Endothelial cell of umbilical vein (primary cell): ENCODE measurements at regions not wholly inside any gene's neighbourhood (a gene's known extent, or its start where the extent isn't known, plus 50 kb on each side); places are given as distances from the start of the nearest gene placed in this dataset.

Experiments
- EZH2 ChIP-seq: IDR thresholded peaks from 2 replicates; pipeline ENCODE4 v1.6.1; 2012; ENCODE audit warnings: borderline replicate concordance, low read depth, mild to moderate bottlenecking, moderate library complexity, low read length, inconsistent platforms; ENCODE audit not compliant: severe bottlenecking
- POLR2A ChIP-seq: IDR thresholded peaks from 2 replicates; pipeline ENCODE4 v1.6.1; 2012; ENCODE audit warnings: low read depth, mild to moderate bottlenecking, control low read depth, low read length
- POLR2AphosphoS5 ChIP-seq: IDR thresholded peaks from 2 replicates; pipeline ENCODE4 v1.6.1; 2012; ENCODE audit warnings: low read depth, mild to moderate bottlenecking, control low read depth, low read length, moderate library complexity; ENCODE audit not compliant: insufficient read depth
- TF ChIP-seq, protein P1 (sequence below), 2 donors: IDR thresholded peaks; 1 replicate in 1 of 2; 2 replicates in 1 of 2; pipeline ENCODE4 v1.5.1; 2011; ENCODE audit warnings: low read length in 2 of 2, mild to moderate bottlenecking in 2 of 2, moderate library complexity in 2 of 2, control low read depth in 1 of 2, inconsistent platforms in 1 of 2, low read depth in 1 of 2; ENCODE audit not compliant: insufficient read depth in 1 of 2; ENCODE audit errors: extremely low read depth in 1 of 2
- TF ChIP-seq, protein P2 (sequence below): IDR thresholded peaks from 2 replicates; pipeline ENCODE4 v1.6.1; 2011; ENCODE audit not compliant: insufficient read depth, insufficient read length

GRCh38 chrX:109926118-109926517 lies 76.8 kb upstream of the TMEM164 start:
- TF ChIP-seq POLR2AphosphoS5, result no peak
- TF ChIP-seq, protein P1, sequence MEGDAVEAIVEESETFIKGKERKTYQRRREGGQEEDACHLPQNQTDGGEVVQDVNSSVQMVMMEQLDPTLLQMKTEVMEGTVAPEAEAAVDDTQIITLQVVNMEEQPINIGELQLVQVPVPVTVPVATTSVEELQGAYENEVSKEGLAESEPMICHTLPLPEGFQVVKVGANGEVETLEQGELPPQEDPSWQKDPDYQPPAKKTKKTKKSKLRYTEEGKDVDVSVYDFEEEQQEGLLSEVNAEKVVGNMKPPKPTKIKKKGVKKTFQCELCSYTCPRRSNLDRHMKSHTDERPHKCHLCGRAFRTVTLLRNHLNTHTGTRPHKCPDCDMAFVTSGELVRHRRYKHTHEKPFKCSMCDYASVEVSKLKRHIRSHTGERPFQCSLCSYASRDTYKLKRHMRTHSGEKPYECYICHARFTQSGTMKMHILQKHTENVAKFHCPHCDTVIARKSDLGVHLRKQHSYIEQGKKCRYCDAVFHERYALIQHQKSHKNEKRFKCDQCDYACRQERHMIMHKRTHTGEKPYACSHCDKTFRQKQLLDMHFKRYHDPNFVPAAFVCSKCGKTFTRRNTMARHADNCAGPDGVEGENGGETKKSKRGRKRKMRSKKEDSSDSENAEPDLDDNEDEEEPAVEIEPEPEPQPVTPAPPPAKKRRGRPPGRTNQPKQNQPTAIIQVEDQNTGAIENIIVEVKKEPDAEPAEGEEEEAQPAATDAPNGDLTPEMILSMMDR (IDR thresholded peaks at IDR 0.05; ENCODE audit: extremely low read depth in 1 of 2, insufficient read depth in 1 of 2, low read depth in 1 of 2, low read length in 2 of 2), result no peak
- TF ChIP-seq, protein P2, sequence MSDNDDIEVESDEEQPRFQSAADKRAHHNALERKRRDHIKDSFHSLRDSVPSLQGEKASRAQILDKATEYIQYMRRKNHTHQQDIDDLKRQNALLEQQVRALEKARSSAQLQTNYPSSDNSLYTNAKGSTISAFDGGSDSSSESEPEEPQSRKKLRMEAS, result no peak
- no peak for TF ChIP-seq EZH2
- no peak for TF ChIP-seq POLR2A
